H1 (cell line): ENCODE measurements at regions not wholly inside any gene's neighbourhood (a gene's known extent, or its start where the extent isn't known, plus 50 kb on each side); places are given as distances from the start of the nearest gene placed in this dataset.

Experiments used
- CTCF ChIA-PET: fragments of 300-600 bp; sonication (Branson Sonifier 250); formaldehyde crosslinking; loops from one replicate; lab custom pipeline; 2021; ENCODE audit not compliant: partially characterized antibody; lab: Charles Lee
- POLR2A ChIA-PET: fragments of 300-600 bp; sonication (Branson Sonifier 250); formaldehyde crosslinking; loops from one replicate; lab custom pipeline; 2021; ENCODE audit warnings: inconsistent platforms; ENCODE audit not compliant: partially characterized antibody; lab: Charles Lee
- DNase-seq, 2 experiments: peaks; one replicate each; pipeline versions ENCODE4 v3.0.0 to v3.0.0-alpha.2; 2010 to 2022; ENCODE audit warnings: low spot score in 2 of 2, low read depth in 1 of 2, mixed read lengths in 1 of 2
- FAIRE-seq: peaks from 2 replicates; lab custom pipeline; 2011; peaks lifted over from hg19 to GRCh38; lab: Jason Lieb, UNC
- H2AFZ ChIP-seq: 2 replicates; pipeline ENCODE4 v1.8.1; 2012; ENCODE audit warnings: low read length, inconsistent platforms
- H2AK5ac ChIP-seq: 2 replicates; pipeline ENCODE4 v1.6.1; 2013; ENCODE audit warnings: low read depth, low read length
- H2BK120ac ChIP-seq: replicated peaks from 2 replicates; pipeline ENCODE3; 2013; ENCODE audit warnings: low read depth, low read length, inconsistent platforms
- H2BK12ac ChIP-seq: 2 replicates; pipeline ENCODE4 v1.6.1; 2013; ENCODE audit warnings: low read depth, low read length
- H2BK15ac ChIP-seq: 2 replicates; pipeline ENCODE4 v1.6.1; 2013; ENCODE audit warnings: low read length
- H2BK20ac ChIP-seq: 2 replicates; pipeline ENCODE4 v1.6.1; 2013; ENCODE audit warnings: low read length
- H2BK5ac ChIP-seq: 2 replicates; pipeline ENCODE4 v1.6.1; 2013; ENCODE audit warnings: low read depth, low read length
- H3K14ac ChIP-seq: 2 replicates; pipeline ENCODE4 v1.6.1; 2013; ENCODE audit warnings: inconsistent platforms; ENCODE audit not compliant: insufficient read length
- H3K18ac ChIP-seq: 2 replicates; pipeline ENCODE4 v1.6.1; 2013; ENCODE audit warnings: low read length; ENCODE audit errors: extremely low read depth
- H3K23ac ChIP-seq: 2 replicates; pipeline ENCODE4 v1.6.1; 2013; ENCODE audit warnings: inconsistent platforms; ENCODE audit not compliant: insufficient read length
- H3K23me2 ChIP-seq: 2 replicates; pipeline ENCODE4 v1.6.1; 2013; ENCODE audit warnings: low read depth, low read length
- H3K27ac ChIP-seq: 2 replicates; pipeline ENCODE4 v1.6.1; 2011; ENCODE audit warnings: low read depth, low read length, inconsistent platforms
- H3K27me3 ChIP-seq, 4 experiments: replicated peaks in 1 of 4; 1 replicate in 1 of 4; 2 replicates in 3 of 4; pipeline versions ENCODE4 v1.6.1 to v1.8.1; 2011 to 2013; ENCODE audit warnings: low read length in 3 of 4, mild to moderate bottlenecking in 3 of 4, inconsistent platforms in 2 of 4, mixed read lengths in 2 of 4, moderate library complexity in 1 of 4; ENCODE audit not compliant: control insufficient read depth in 3 of 4, insufficient read depth in 3 of 4; ENCODE audit errors: extremely low read depth in 1 of 4
- H3K36me3 ChIP-seq, 4 experiments: 2 replicates each; pipeline versions ENCODE4 v1.6.1 to v1.8.1; 2011 to 2013; ENCODE audit warnings: mild to moderate bottlenecking in 4 of 4, low read length in 3 of 4, moderate library complexity in 2 of 4, control low read depth in 1 of 4, inconsistent platforms in 1 of 4; ENCODE audit not compliant: insufficient read depth in 4 of 4, control insufficient read depth in 2 of 4
- H3K4ac ChIP-seq: replicated peaks from 2 replicates; pipeline ENCODE3; 2013; ENCODE audit warnings: low read length, low read depth, mixed read lengths, inconsistent platforms; ENCODE audit not compliant: insufficient read length
- H3K4me1 ChIP-seq, 4 experiments: replicated peaks in 1 of 4; 1 replicate in 1 of 4; 2 replicates in 3 of 4; pipeline versions ENCODE4 v1.6.1 to v1.8.1; 2011 to 2013; ENCODE audit warnings: low read length in 3 of 4, inconsistent platforms in 2 of 4, mixed read lengths in 1 of 4; ENCODE audit not compliant: insufficient read depth in 4 of 4, control insufficient read depth in 3 of 4
- H3K4me2 ChIP-seq, 2 experiments: 2 replicates each; pipeline versions ENCODE4 v1.6.1 to v1.8.1; 2011 to 2013; ENCODE audit warnings: low read depth in 2 of 2, low read length in 2 of 2, control low read depth in 1 of 2, inconsistent platforms in 1 of 2, mild to moderate bottlenecking in 1 of 2; ENCODE audit not compliant: insufficient read depth in 1 of 2
- H3K4me3 ChIP-seq, 4 experiments: fragments of 200-600, 300-600 bp in 1 of 4; sonication (generic), shearing (Covaris generic), sonication (Bioruptor Twin) in 1 of 4; 2 replicates each; pipeline versions ENCODE4 v1.5.1 to v1.8.1; 2011 to 2016; ENCODE audit warnings: low read length in 4 of 4, low read depth in 3 of 4, control low read depth in 2 of 4, inconsistent platforms in 2 of 4, mild to moderate bottlenecking in 2 of 4, mixed read lengths in 1 of 4, moderate library complexity in 1 of 4; ENCODE audit not compliant: insufficient read depth in 2 of 4; ENCODE audit errors: extremely low read depth in 1 of 4
- H3K56ac ChIP-seq: replicated peaks from 2 replicates; pipeline ENCODE3; 2013; ENCODE audit warnings: low read depth, mild to moderate bottlenecking, mixed read lengths, low read length, inconsistent platforms; ENCODE audit not compliant: insufficient read length
- H3K79me1 ChIP-seq: 2 replicates; pipeline ENCODE4 v1.6.1; 2013; ENCODE audit warnings: low read depth, low read length, control low read depth
- H3K79me2 ChIP-seq, 2 experiments: 2 replicates each; pipeline versions ENCODE4 v1.6.1 to v1.8.1; 2012 to 2013; ENCODE audit warnings: low read length in 2 of 2, mild to moderate bottlenecking in 2 of 2, inconsistent platforms in 1 of 2; ENCODE audit not compliant: insufficient read depth in 2 of 2, control insufficient read depth in 1 of 2
- H3K9ac ChIP-seq, 4 experiments: replicated peaks in 1 of 4; 1 replicate in 1 of 4; 2 replicates in 3 of 4; pipeline versions ENCODE4 v1.6.1 to v1.8.1; 2011 to 2013; ENCODE audit warnings: low read depth in 3 of 4, low read length in 3 of 4, control low read depth in 2 of 4, mild to moderate bottlenecking in 2 of 4, moderate library complexity in 2 of 4, inconsistent platforms in 1 of 4; ENCODE audit errors: extremely low read depth in 1 of 4
- H3K9me3 ChIP-seq, 2 experiments: 2 replicates each; pipeline versions ENCODE4 v1.6.1 to v1.8.1; 2012 to 2013; ENCODE audit warnings: mild to moderate bottlenecking in 2 of 2, moderate library complexity in 2 of 2, control low read depth in 1 of 2, inconsistent platforms in 1 of 2, low read depth in 1 of 2, low read length in 1 of 2, mixed read lengths in 1 of 2; ENCODE audit not compliant: insufficient read depth in 2 of 2
- H4K20me1 ChIP-seq, 2 experiments: replicated peaks in 1 of 2; 2 replicates each; pipeline versions ENCODE3 to v1.8.1; 2011 to 2013; ENCODE audit warnings: inconsistent platforms in 2 of 2, low read length in 2 of 2, mild to moderate bottlenecking in 1 of 2; ENCODE audit not compliant: insufficient read depth in 2 of 2, control insufficient read depth in 1 of 2
- H4K5ac ChIP-seq: 2 replicates; pipeline ENCODE4 v1.6.1; 2013; ENCODE audit warnings: low read length, low read depth, mixed read lengths, inconsistent platforms; ENCODE audit not compliant: insufficient read length
- H4K8ac ChIP-seq: 2 replicates; pipeline ENCODE4 v1.8.0; 2013; ENCODE audit warnings: mild to moderate bottlenecking, moderate library complexity, low read length, inconsistent platforms; ENCODE audit not compliant: insufficient read depth; ENCODE audit errors: extremely low read depth
- H4K91ac ChIP-seq: replicated peaks from 2 replicates; pipeline ENCODE3; 2013; ENCODE audit warnings: low read length, mixed read lengths, inconsistent platforms; ENCODE audit not compliant: insufficient read length
- CREB1 ChIP-seq: IDR thresholded peaks from 2 replicates; pipeline ENCODE4 v1.6.1; 2012; ENCODE audit warnings: inconsistent platforms
- GABPA ChIP-seq: IDR thresholded peaks from 2 replicates; pipeline ENCODE4 v1.6.1; 2011; ENCODE audit warnings: mild to moderate bottlenecking, low read length, moderate library complexity, borderline replicate concordance; ENCODE audit not compliant: insufficient read depth
- SIRT6 ChIP-seq: IDR thresholded peaks from one replicate; pipeline ENCODE4 v1.7.1; 2012; ENCODE audit warnings: low read length, inconsistent platforms
- TCF12 ChIP-seq: IDR thresholded peaks from 2 replicates; pipeline ENCODE4 v1.6.1; 2011; ENCODE audit warnings: low read depth, mild to moderate bottlenecking, low read length
- ZNF274 ChIP-seq: IDR thresholded peaks from 2 replicates; pipeline ENCODE4 v1.7.0; 2012; ENCODE audit warnings: low read length, borderline replicate concordance; ENCODE audit errors: extremely low read depth
- WGBS, 2 experiments: shearing (Covaris generic) in 1 of 2; methylation state at CpG; one replicate each; pipeline versions ENCODE4 v1.1.6 to v1.1.7; 2013 to 2015; ENCODE audit warnings: low lambda C conversion rate in 2 of 2, mixed read lengths in 2 of 2, inconsistent platforms in 1 of 2, low coverage in 1 of 2, missing lambda C conversion rate in 1 of 2; ENCODE audit not compliant: insufficient replicate concordance in 2 of 2, insufficient coverage in 1 of 2, insufficient read length in 1 of 2; ENCODE audit errors: extremely low coverage in 1 of 2, missing lambda C conversion rate in 1 of 2; 5-methylcytosine and 5-hydroxymethylcytosine counted together

GRCh38 chr10:130751851-130752250 lies 559.7 kb downstream of the TCERG1L start:
- FAIRE-seq (no peak), DNase-seq (no peak)
- Histone ChIP-seq H4K20me1 (no peaks in the 10 kb centered on the region), H3K4me1 (no peaks in the 10 kb centered on the region; a peak in 1 of 7 replicates), H2BK120ac (no peak overlapping the region), H2BK15ac (no peak overlapping the region), H3K18ac (no peak overlapping the region), H3K27me3 (no peaks in the 10 kb centered on the region), H4K8ac (no peak overlapping the region), H3K14ac (no peak overlapping the region), H4K91ac (no peak overlapping the region), H3K9ac (no peak overlapping the region), H3K27ac (no peak overlapping the region), H3K56ac (no peak overlapping the region), H3K36me3 (no peaks in the 10 kb centered on the region), H3K23me2 (no peaks in the 10 kb centered on the region), H2BK20ac (no peak overlapping the region), H3K4ac (no peak overlapping the region), H3K9me3 (no peaks in the 10 kb centered on the region), H4K5ac (no peak overlapping the region), H2BK5ac (no peak overlapping the region), H2AFZ (no peak overlapping the region), H2AK5ac (no peak overlapping the region), H3K4me2 (no peak overlapping the region), H3K79me1 (no peaks in the 10 kb centered on the region), H3K79me2 (no peaks in the 10 kb centered on the region), H2BK12ac (no peak overlapping the region)
- CTCF ChIA-PET, result no interaction called here
- WGBS, 2 experiments, result 91% methylated on average over 8 of the region's 8 CpGs; no CpG with 5 or more reads in 1 of the 2 experiments
- POLR2A ChIA-PET, result no interaction called here
- TF ChIP-seq ZNF274 (no peak), SIRT6 (no peak), GABPA (no peak), TCF12 (no peak), CREB1 (no peak)
- TF ChIP-seq, all 59 proteins: peak for 0
- H3K23ac ChIP-seq, result no peak overlapping the region
- no peak overlapping the region for H3K4me3 ChIP-seq
